Gastroesophageal sphincter (tissue), 3 donors: ENCODE measurements at regions not wholly inside any gene's neighbourhood (a gene's known extent, or its start where the extent isn't known, plus 50 kb on each side); places are given as distances from the start of the nearest gene placed in this dataset.

ENCODE experiments used
- EP300 ChIP-seq: sonication (generic); formaldehyde crosslinking; IDR thresholded peaks from one replicate; pipeline ENCODE4 v1.6.1; 2017; ENCODE audit warnings: antibody characterized with exemption, mild to moderate bottlenecking
- TF ChIP-seq, protein P1 (sequence below), 4 experiments: fragments of 200-600 bp in 2 of 4; fragments of 450-650 bp in 2 of 4; sonication (generic) in 1 of 4; IDR thresholded peaks; one replicate each; pipeline ENCODE4 v1.5.1; 2017 to 2019; ENCODE audit warnings: antibody characterized with exemption in 4 of 4, mild to moderate bottlenecking in 2 of 4, moderate library complexity in 2 of 4

DNA sequence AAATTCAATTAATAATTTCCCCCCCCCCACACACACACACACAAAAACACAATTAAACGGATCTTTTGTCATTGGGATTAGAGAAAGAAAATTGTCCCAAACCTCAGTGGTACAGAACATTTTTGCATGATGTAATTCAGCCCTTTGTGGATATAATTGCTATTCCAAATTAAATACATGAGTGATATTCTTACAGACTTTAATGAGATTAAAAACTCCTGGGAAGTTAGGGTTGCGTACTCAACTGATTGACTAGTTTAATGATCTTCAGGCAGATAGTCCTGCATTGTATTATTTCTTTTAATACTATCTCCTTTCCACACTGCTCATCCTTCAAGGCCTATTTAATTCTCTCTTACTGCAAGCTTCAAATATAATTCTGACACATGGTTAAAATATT, 711.8 kb upstream of the LRFN5 start:
- TF ChIP-seq EP300: no peak
- TF ChIP-seq, protein P1, sequence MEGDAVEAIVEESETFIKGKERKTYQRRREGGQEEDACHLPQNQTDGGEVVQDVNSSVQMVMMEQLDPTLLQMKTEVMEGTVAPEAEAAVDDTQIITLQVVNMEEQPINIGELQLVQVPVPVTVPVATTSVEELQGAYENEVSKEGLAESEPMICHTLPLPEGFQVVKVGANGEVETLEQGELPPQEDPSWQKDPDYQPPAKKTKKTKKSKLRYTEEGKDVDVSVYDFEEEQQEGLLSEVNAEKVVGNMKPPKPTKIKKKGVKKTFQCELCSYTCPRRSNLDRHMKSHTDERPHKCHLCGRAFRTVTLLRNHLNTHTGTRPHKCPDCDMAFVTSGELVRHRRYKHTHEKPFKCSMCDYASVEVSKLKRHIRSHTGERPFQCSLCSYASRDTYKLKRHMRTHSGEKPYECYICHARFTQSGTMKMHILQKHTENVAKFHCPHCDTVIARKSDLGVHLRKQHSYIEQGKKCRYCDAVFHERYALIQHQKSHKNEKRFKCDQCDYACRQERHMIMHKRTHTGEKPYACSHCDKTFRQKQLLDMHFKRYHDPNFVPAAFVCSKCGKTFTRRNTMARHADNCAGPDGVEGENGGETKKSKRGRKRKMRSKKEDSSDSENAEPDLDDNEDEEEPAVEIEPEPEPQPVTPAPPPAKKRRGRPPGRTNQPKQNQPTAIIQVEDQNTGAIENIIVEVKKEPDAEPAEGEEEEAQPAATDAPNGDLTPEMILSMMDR (IDR thresholded peaks at IDR 0.05): no peak
